Thoracic aorta (tissue), 2 donors: ENCODE measurements at regions not wholly inside any gene's neighbourhood (a gene's known extent, or its start where the extent isn't known, plus 50 kb on each side); places are given as distances from the start of the nearest gene placed in this dataset.

Source experiments
- ATAC-seq: fragments of 150-250 bp; one replicate; pipeline ENCODE4 v1.8.0; 2017; ENCODE audit warnings: low read depth; ENCODE audit not compliant: insufficient number of reproducible peaks, low FRiP score
- DNase-seq: peaks from one replicate; pipeline ENCODE4 v3.0.0-alpha.2; 2020; ENCODE audit warnings: low spot score
- H3K27ac ChIP-seq, 2 donors: fragments of 200-600 bp; sonication (generic); 1 replicate in 1 of 2; 2 replicates in 1 of 2; pipeline ENCODE4 v1.5.1; 2016; ENCODE audit warnings: mild to moderate bottlenecking in 2 of 2, moderate library complexity in 2 of 2
- H3K27me3 ChIP-seq: fragments of 200-600 bp; sonication (generic); replicated peaks from 2 replicates; pipeline ENCODE4 v1.6.0; 2016; ENCODE audit warnings: mild to moderate bottlenecking; ENCODE audit not compliant: insufficient read depth
- H3K36me3 ChIP-seq: fragments of 200-600 bp; sonication (generic); one replicate; pipeline ENCODE4 v1.5.1; 2016
- H3K4me1 ChIP-seq, 2 donors: fragments of 200-600 bp; sonication (generic); 1 replicate in 1 of 2; 2 replicates in 1 of 2; pipeline versions ENCODE4 v1.5.1 to v1.6.0; 2016; ENCODE audit warnings: low read depth in 2 of 2, mild to moderate bottlenecking in 1 of 2; ENCODE audit not compliant: control insufficient read depth in 1 of 2
- H3K4me3 ChIP-seq: fragments of 200-600 bp; sonication (generic); 2 replicates; pipeline ENCODE4 v1.5.1; 2016; ENCODE audit warnings: mild to moderate bottlenecking
- H3K9me3 ChIP-seq: fragments of 200-600 bp; sonication (generic); 2 replicates; pipeline ENCODE4 v1.5.1; 2016
- CTCF ChIP-seq: fragments of 200-600 bp; sonication (generic); IDR thresholded peaks from one replicate; pipeline ENCODE4 v1.5.1; 2019; ENCODE audit warnings: antibody characterized with exemption

- no peaks in the 10 kb centered on the region for H3K27me3 ChIP-seq
- no peak for DNase-seq
- TF ChIP-seq CTCF = no peak
- H3K36me3 ChIP-seq = no peaks in the 10 kb centered on the region
- no peak overlapping the region for H3K27ac ChIP-seq
- no peaks in the 10 kb centered on the region for H3K4me1 ChIP-seq
- H3K9me3 ChIP-seq = no peaks in the 10 kb centered on the region
- H3K4me3 ChIP-seq = no peak overlapping the region
- no peak for ATAC-seq
Observed at GRCh38 chr18:45413180-45413836, 202.0 kb upstream of the SLC14A2 start.

GRCh38 chr18:45415614-45416013 lies 199.7 kb upstream of the SLC14A2 start:
- Histone ChIP-seq H3K36me3 (no peaks in the 10 kb centered on the region), H3K4me1 (no peaks in the 10 kb centered on the region), H3K4me3 (no peak overlapping the region), H3K27me3 (no peaks in the 10 kb centered on the region), H3K9me3 (no peaks in the 10 kb centered on the region), H3K27ac (no peak overlapping the region)
- DNase-seq (no peak), ATAC-seq (no peak)
- no peak for TF ChIP-seq CTCF

- Histone ChIP-seq H3K9me3 (no peaks in the 10 kb centered on the region), H3K36me3 (no peaks in the 10 kb centered on the region), H3K27me3 (no peaks in the 10 kb centered on the region), H3K27ac (no peak overlapping the region), H3K4me1 (no peaks in the 10 kb centered on the region), H3K4me3 (no peak overlapping the region)
- no peak for TF ChIP-seq CTCF
- DNase-seq (no peak), ATAC-seq (no peak)
Observed at GRCh38 chr18:45416168-45416567, 199.1 kb upstream of the SLC14A2 start.

- Histone ChIP-seq H3K4me3 (no peak overlapping the region), H3K27ac (no peak overlapping the region), H3K9me3 (no peaks in the 10 kb centered on the region), H3K4me1 (no peaks in the 10 kb centered on the region), H3K36me3 (no peaks in the 10 kb centered on the region), H3K27me3 (no peaks in the 10 kb centered on the region)
- TF ChIP-seq CTCF = no peak
- DNase-seq (no peak), ATAC-seq (no peak)
Observed at GRCh38 chr18:45417392-45417791, 197.9 kb upstream of the SLC14A2 start.

GRCh38 chr18:45423659-45424058 lies 191.6 kb upstream of the SLC14A2 start:
- TF ChIP-seq CTCF = no peak

More at GRCh38 chr18:45423659-45424058, 191.6 kb upstream of the SLC14A2 start:
- Histone ChIP-seq H3K36me3 (no peaks in the 10 kb centered on the region), H3K27ac (no peak overlapping the region), H3K9me3 (no peaks in the 10 kb centered on the region), H3K4me3 (no peak overlapping the region), H3K27me3 (no peaks in the 10 kb centered on the region), H3K4me1 (peaks cover 3 to 14% of the 10 kb centered on the region in 2 donors)
- ATAC-seq = no peak
- DNase-seq = no peak
